Naive B cell (primary cell): ENCODE measurements at regions not wholly inside any gene's neighbourhood (a gene's known extent, or its start where the extent isn't known, plus 50 kb on each side); places are given as distances from the start of the nearest gene placed in this dataset.

Source experiments
- ATAC-seq, 2 donors: fragments of 150-1000 bp; cut with Tn5 transposase; 2 replicates each; pipeline ENCODE4 v1.10.0; 2021; ENCODE audit warnings: low read depth in 2 of 2, mild to moderate bottlenecking in 2 of 2, moderate library complexity in 2 of 2
- DNase-seq: peaks from one replicate; pipeline ENCODE4 v3.0.0; 2022
- H3K27ac Mint-ChIP-seq, 6 donors: one replicate each; pipeline ENCODE4 v1.8.0; 2020 to 2022; ENCODE audit warnings: mild to moderate bottlenecking in 6 of 6, mixed read lengths in 6 of 6, moderate library complexity in 5 of 6, inconsistent platforms in 2 of 6
- H3K27me3 Mint-ChIP-seq, 3 donors: one replicate each; pipeline ENCODE4 v1.8.0; 2021 to 2022; ENCODE audit warnings: mixed read lengths in 3 of 3, mild to moderate bottlenecking in 1 of 3
- H3K36me3 Mint-ChIP-seq, 2 donors: one replicate each; pipeline ENCODE4 v1.8.0; 2020 to 2022; ENCODE audit warnings: mixed read lengths in 2 of 2, inconsistent platforms in 1 of 2, mild to moderate bottlenecking in 1 of 2
- H3K4me1 Mint-ChIP-seq, 3 donors: one replicate each; pipeline ENCODE4 v1.8.0; 2020 to 2022; ENCODE audit warnings: mixed read lengths in 3 of 3, inconsistent platforms in 1 of 3, mild to moderate bottlenecking in 1 of 3, moderate library complexity in 1 of 3
- H3K4me3 Mint-ChIP-seq, 8 donors: one replicate each; pipeline ENCODE4 v1.8.0; 2020 to 2022; ENCODE audit warnings: mild to moderate bottlenecking in 8 of 8, mixed read lengths in 8 of 8, moderate library complexity in 8 of 8, inconsistent platforms in 2 of 8
- H3K9me3 Mint-ChIP-seq, 7 donors: one replicate each; pipeline ENCODE4 v1.8.0; 2020 to 2022; ENCODE audit warnings: mixed read lengths in 7 of 7, mild to moderate bottlenecking in 5 of 7, inconsistent platforms in 2 of 7, moderate library complexity in 1 of 7

GRCh38 chr2:228344531-228344930 is 163.0 kb upstream of the SPHKAP start:
- Mint-ChIP-seq H3K4me1 (no peaks in the 10 kb centered on the region), H3K4me3 (no peak overlapping the region), H3K27ac (no peak overlapping the region), H3K36me3 (peaks cover 0 to 5% of the 10 kb centered on the region in 2 donors), H3K9me3 (peaks cover 2 to 23% (median 11%) of the 10 kb centered on the region in 7 donors), H3K27me3 (no peaks in the 10 kb centered on the region)
- ATAC-seq (no peak), DNase-seq (no peak)

GRCh38 chr2:228339525-228339924 is 158.0 kb upstream of the SPHKAP start:
- ATAC-seq (no peak), DNase-seq (no peak)
- H3K9me3 Mint-ChIP-seq, result peaks cover 0 to 28% (median 8%) of the 10 kb centered on the region in 7 donors
- H3K27me3 Mint-ChIP-seq, result no peaks in the 10 kb centered on the region
- H3K27ac Mint-ChIP-seq, result no peak overlapping the region
- peaks cover 0 to 5% of the 10 kb centered on the region in 2 donors for H3K36me3 Mint-ChIP-seq
- H3K4me1 Mint-ChIP-seq, result no peaks in the 10 kb centered on the region
- no peak overlapping the region for H3K4me3 Mint-ChIP-seq

GRCh38 chr2:228334180-228334579 is 152.7 kb upstream of the SPHKAP start:
- Mint-ChIP-seq H3K4me3 (no peak overlapping the region), H3K27ac (no peak overlapping the region), H3K9me3 (peaks cover 0 to 13% (median 7%) of the 10 kb centered on the region in 7 donors), H3K36me3 (no peaks in the 10 kb centered on the region), H3K4me1 (no peaks in the 10 kb centered on the region), H3K27me3 (no peaks in the 10 kb centered on the region)
- ATAC-seq (no peak), DNase-seq (no peak)

GRCh38 chr2:228329282-228329681 is 147.8 kb upstream of the SPHKAP start:
- Mint-ChIP-seq H3K27ac (no peak overlapping the region), H3K4me1 (no peaks in the 10 kb centered on the region), H3K36me3 (no peaks in the 10 kb centered on the region), H3K9me3 (peaks cover 9 to 32% (median 18%) of the 10 kb centered on the region in 7 donors), H3K4me3 (no peak overlapping the region), H3K27me3 (no peaks in the 10 kb centered on the region)
- no peak for DNase-seq
- no peak for ATAC-seq

- H3K4me3 Mint-ChIP-seq, result no peak overlapping the region
- H3K4me1 Mint-ChIP-seq, result no peaks in the 10 kb centered on the region
- ATAC-seq (no peak), DNase-seq (no peak)
- H3K9me3 Mint-ChIP-seq, result peaks cover 0 to 6% (median 2%) of the 10 kb centered on the region in 7 donors
- no peaks in the 10 kb centered on the region for H3K27me3 Mint-ChIP-seq
- H3K27ac Mint-ChIP-seq, result no peak overlapping the region
- no peaks in the 10 kb centered on the region for H3K36me3 Mint-ChIP-seq
These were observed 139.5 kb upstream of the SPHKAP start for GRCh38 chr2:228321015-228321414.

- ATAC-seq, result no peak
- Mint-ChIP-seq H3K27me3 (no peaks in the 10 kb centered on the region), H3K4me3 (no peak overlapping the region), H3K9me3 (peaks cover 0 to 5% (median 2%) of the 10 kb centered on the region in 7 donors), H3K36me3 (no peaks in the 10 kb centered on the region), H3K27ac (peak overlapping the region in 1 of 6 donors; percentile 61), H3K4me1 (no peaks in the 10 kb centered on the region)
- DNase-seq, result no peak
These were observed 136.7 kb upstream of the SPHKAP start for GRCh38 chr2:228318218-228318617.

- ATAC-seq (no peak), DNase-seq (no peak)
- H3K9me3 Mint-ChIP-seq, result peaks cover 0 to 11% (median 4%) of the 10 kb centered on the region in 7 donors
- no peaks in the 10 kb centered on the region for H3K4me1 Mint-ChIP-seq
- H3K27me3 Mint-ChIP-seq, result no peaks in the 10 kb centered on the region
- H3K4me3 Mint-ChIP-seq, result no peak overlapping the region
- no peak overlapping the region for H3K27ac Mint-ChIP-seq
- H3K36me3 Mint-ChIP-seq, result no peaks in the 10 kb centered on the region
These were observed 130.7 kb upstream of the SPHKAP start for GRCh38 chr2:228312172-228312571.

- DNase-seq, result no peak
- Mint-ChIP-seq H3K4me3 (no peak overlapping the region), H3K27me3 (no peaks in the 10 kb centered on the region), H3K27ac (no peak overlapping the region), H3K4me1 (no peaks in the 10 kb centered on the region), H3K36me3 (no peaks in the 10 kb centered on the region), H3K9me3 (peaks cover 0 to 9% (median 3%) of the 10 kb centered on the region in 7 donors)
- ATAC-seq, result no peak
These were observed 122.5 kb upstream of the SPHKAP start for GRCh38 chr2:228303960-228304359.

- no peak for ATAC-seq
- Mint-ChIP-seq H3K36me3 (no peaks in the 10 kb centered on the region), H3K4me3 (no peak overlapping the region), H3K27me3 (no peaks in the 10 kb centered on the region), H3K27ac (no peak overlapping the region), H3K4me1 (no peaks in the 10 kb centered on the region), H3K9me3 (peaks cover 0 to 7% (median 6%) of the 10 kb centered on the region in 7 donors)
- DNase-seq, result no peak
These were observed 102.1 kb upstream of the SPHKAP start for GRCh38 chr2:228283491-228284171.

- DNase-seq (no peak), ATAC-seq (no peak)
- H3K27ac Mint-ChIP-seq, result no peak overlapping the region
- H3K27me3 Mint-ChIP-seq, result no peaks in the 10 kb centered on the region
- peaks cover 0 to 7% (median 6%) of the 10 kb centered on the region in 7 donors for H3K9me3 Mint-ChIP-seq
- no peaks in the 10 kb centered on the region for H3K4me1 Mint-ChIP-seq
- no peak overlapping the region for H3K4me3 Mint-ChIP-seq
- no peaks in the 10 kb centered on the region for H3K36me3 Mint-ChIP-seq
These were observed 100.9 kb upstream of the SPHKAP start for GRCh38 chr2:228282376-228282775.

GRCh38 chr2:228273159-228273558 is 91.7 kb upstream of the SPHKAP start:
- Mint-ChIP-seq H3K4me3 (no peak overlapping the region), H3K4me1 (no peaks in the 10 kb centered on the region), H3K9me3 (peaks cover 0 to 10% (median 6%) of the 10 kb centered on the region in 7 donors), H3K36me3 (no peaks in the 10 kb centered on the region), H3K27me3 (no peaks in the 10 kb centered on the region), H3K27ac (no peak overlapping the region)
- ATAC-seq (no peak), DNase-seq (no peak)

- Mint-ChIP-seq H3K4me3 (no peak overlapping the region), H3K27ac (no peak overlapping the region), H3K36me3 (no peaks in the 10 kb centered on the region), H3K27me3 (no peaks in the 10 kb centered on the region), H3K4me1 (no peaks in the 10 kb centered on the region), H3K9me3 (peaks cover 0 to 12% (median 4%) of the 10 kb centered on the region in 7 donors)
- DNase-seq (no peak), ATAC-seq (no peak)
These were observed 87.9 kb upstream of the SPHKAP start for GRCh38 chr2:228269351-228269750.

- H3K4me1 Mint-ChIP-seq, result no peaks in the 10 kb centered on the region
- H3K36me3 Mint-ChIP-seq, result no peaks in the 10 kb centered on the region
- DNase-seq (no peak), ATAC-seq (no peak)
- H3K27ac Mint-ChIP-seq, result no peak overlapping the region
- H3K4me3 Mint-ChIP-seq, result no peak overlapping the region
- H3K9me3 Mint-ChIP-seq, result peaks cover 0 to 12% (median 4%) of the 10 kb centered on the region in 7 donors
- no peaks in the 10 kb centered on the region for H3K27me3 Mint-ChIP-seq
These were observed 87.3 kb upstream of the SPHKAP start for GRCh38 chr2:228268756-228269155.

GRCh38 chr2:228268301-228268700 is 86.8 kb upstream of the SPHKAP start:
- Mint-ChIP-seq H3K4me1 (no peaks in the 10 kb centered on the region), H3K27ac (no peak overlapping the region), H3K27me3 (no peaks in the 10 kb centered on the region), H3K9me3 (peaks cover 0 to 12% (median 4%) of the 10 kb centered on the region in 7 donors), H3K4me3 (no peak overlapping the region), H3K36me3 (no peaks in the 10 kb centered on the region)
- DNase-seq (no peak), ATAC-seq (no peak)
